ENCODE measurements at regions not wholly inside any gene's neighbourhood (a gene's known extent, or its start where the extent isn't known, plus 50 kb on each side); places are given as distances from the start of the nearest gene placed in this dataset.

DNA sequence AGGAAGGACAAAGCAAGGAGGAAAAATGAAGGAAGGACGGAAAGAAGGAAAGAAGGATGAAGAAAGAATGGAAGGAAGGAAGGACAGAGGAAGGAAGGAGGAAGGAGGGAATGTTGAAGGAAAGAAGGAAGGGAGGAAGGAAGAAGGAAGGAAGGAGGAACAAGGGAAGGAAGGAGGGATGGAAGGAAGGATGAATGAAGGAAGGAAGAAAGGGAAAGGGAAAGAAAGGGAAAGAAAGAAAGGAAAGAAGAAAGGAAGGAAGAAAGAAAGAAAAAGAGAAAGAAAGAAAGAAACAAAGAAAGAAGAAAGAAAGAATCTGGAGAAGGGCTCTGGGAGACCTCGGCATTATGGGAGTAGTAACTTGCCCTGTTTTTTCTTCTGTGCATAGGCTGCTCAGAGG, 70.8 kb upstream of the SHISA3 start:
- Histone ChIP-seq H3K56ac (ENCODE audit: extremely low read depth, insufficient read depth, low read length) (no peak overlapping the region), H3K4ac (ENCODE audit: low read depth, low read length) (no peak overlapping the region), H3K9me1 (ENCODE audit: insufficient read depth, low read length) (no peaks in the 10 kb centered on the region), H3K18ac (ENCODE audit: low read depth, low read length) (no peak overlapping the region), H3K14ac (replicated peaks; ENCODE audit: low read depth, low read length) (no peak overlapping the region), H3K27me3 (ENCODE audit: control insufficient read depth, insufficient read depth, low read length) (no peaks in the 10 kb centered on the region; the same call in 1 of the 2 replicates), H4K8ac (ENCODE audit: low read depth in 2 of 2, low read length in 2 of 2) (no peak overlapping the region), H3K4me1 (ENCODE audit: control insufficient read depth, insufficient read depth, low read length) (no peaks in the 10 kb centered on the region), H2BK20ac (ENCODE audit: low read depth, low read length) (no peak overlapping the region), H4K20me1 (ENCODE audit: insufficient read depth, low read length) (no peaks in the 10 kb centered on the region), H2AK9ac (replicated peaks; ENCODE audit: low read depth, low read length, poor library complexity) (no peak overlapping the region), H3K9ac (ENCODE audit: low read depth, low read length) (no peak overlapping the region), H3K36me3 (ENCODE audit: control insufficient read depth, insufficient read depth, low read length) (no peaks in the 10 kb centered on the region), H3K4me3 (ENCODE audit: insufficient read depth, low read depth, low read length) (no peak overlapping the region), H3K79me1 (ENCODE audit: low read depth in 1 of 2, low read length in 2 of 2) (no peaks in the 10 kb centered on the region), H2BK15ac (ENCODE audit: low read depth, low read length) (no peak overlapping the region), H3K9me3 (ENCODE audit: control insufficient read depth, insufficient read depth, low read length) (no peaks in the 10 kb centered on the region), H2AK5ac (ENCODE audit: low read depth, low read length) (no peak overlapping the region), H3K4me2 (ENCODE audit: low read depth, low read length) (no peak overlapping the region), H4K91ac (ENCODE audit: insufficient read depth, low read depth, low read length) (no peak overlapping the region), H4K5ac (ENCODE audit: low read depth, low read length) (no peak overlapping the region), H2AFZ (replicated peaks; ENCODE audit: low read length, poor library complexity) (no peak overlapping the region), H2BK120ac (ENCODE audit: low read depth, low read length) (no peak overlapping the region), H3K27ac (ENCODE audit: insufficient read depth, low read length) (no peak overlapping the region), H2BK5ac (ENCODE audit: low read depth, low read length, poor library complexity, severe bottlenecking) (no peak overlapping the region), H3K23ac (ENCODE audit: low read depth, low read length) (no peak overlapping the region)
- WGBS, 2 experiments (ENCODE audit: extremely low coverage in 2 of 2, insufficient read length in 1 of 2) = 88 to 100% methylated on average over 1 of the region's 2 CpGs
- intact Hi-C loops (cut with micrococcal nuclease) = no loop called here
- in situ Hi-C loops (cut with MboI; ENCODE audit: low sequenced_read_pairs) = no loop called here
- TF ChIP-seq, protein P1, sequence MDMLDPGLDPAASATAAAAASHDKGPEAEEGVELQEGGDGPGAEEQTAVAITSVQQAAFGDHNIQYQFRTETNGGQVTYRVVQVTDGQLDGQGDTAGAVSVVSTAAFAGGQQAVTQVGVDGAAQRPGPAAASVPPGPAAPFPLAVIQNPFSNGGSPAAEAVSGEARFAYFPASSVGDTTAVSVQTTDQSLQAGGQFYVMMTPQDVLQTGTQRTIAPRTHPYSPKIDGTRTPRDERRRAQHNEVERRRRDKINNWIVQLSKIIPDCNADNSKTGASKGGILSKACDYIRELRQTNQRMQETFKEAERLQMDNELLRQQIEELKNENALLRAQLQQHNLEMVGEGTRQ (IDR thresholded peaks at IDR 0.05; ENCODE audit: low read depth, low read length) = no peak
- TF ChIP-seq CHD1 (IDR thresholded peaks at IDR 0.05; ENCODE audit: low read depth, low read length) (no peak), MAZ (IDR thresholded peaks at IDR 0.05; ENCODE audit: borderline replicate concordance, low read depth, low read length) (no peak), RCOR1 (IDR thresholded peaks at IDR 0.05; ENCODE audit: insufficient replicate concordance, low read length) (no peak), NFE2L2 (IDR thresholded peaks at IDR 0.05; ENCODE audit: low read depth, low read length) (no peak), RAD21 (IDR thresholded peaks at IDR 0.05; ENCODE audit: low read length) (no peak), CEBPB (IDR thresholded peaks at IDR 0.05; ENCODE audit: low read depth, low read length) (no peak), FOS (IDR thresholded peaks at IDR 0.05; ENCODE audit: low read depth, low read length) (no peak), MAFK (IDR thresholded peaks at IDR 0.05; ENCODE audit: low read depth, low read length) (no peak), SMC3 (IDR thresholded peaks at IDR 0.05; ENCODE audit: low read depth, low read length) (no peak), MXI1 (IDR thresholded peaks at IDR 0.05; ENCODE audit: borderline replicate concordance, low read depth, low read length) (no peak), RFX5 (IDR thresholded peaks at IDR 0.05; ENCODE audit: low read depth, low read length) (no peak)
- TF ChIP-seq, protein P2, sequence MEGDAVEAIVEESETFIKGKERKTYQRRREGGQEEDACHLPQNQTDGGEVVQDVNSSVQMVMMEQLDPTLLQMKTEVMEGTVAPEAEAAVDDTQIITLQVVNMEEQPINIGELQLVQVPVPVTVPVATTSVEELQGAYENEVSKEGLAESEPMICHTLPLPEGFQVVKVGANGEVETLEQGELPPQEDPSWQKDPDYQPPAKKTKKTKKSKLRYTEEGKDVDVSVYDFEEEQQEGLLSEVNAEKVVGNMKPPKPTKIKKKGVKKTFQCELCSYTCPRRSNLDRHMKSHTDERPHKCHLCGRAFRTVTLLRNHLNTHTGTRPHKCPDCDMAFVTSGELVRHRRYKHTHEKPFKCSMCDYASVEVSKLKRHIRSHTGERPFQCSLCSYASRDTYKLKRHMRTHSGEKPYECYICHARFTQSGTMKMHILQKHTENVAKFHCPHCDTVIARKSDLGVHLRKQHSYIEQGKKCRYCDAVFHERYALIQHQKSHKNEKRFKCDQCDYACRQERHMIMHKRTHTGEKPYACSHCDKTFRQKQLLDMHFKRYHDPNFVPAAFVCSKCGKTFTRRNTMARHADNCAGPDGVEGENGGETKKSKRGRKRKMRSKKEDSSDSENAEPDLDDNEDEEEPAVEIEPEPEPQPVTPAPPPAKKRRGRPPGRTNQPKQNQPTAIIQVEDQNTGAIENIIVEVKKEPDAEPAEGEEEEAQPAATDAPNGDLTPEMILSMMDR (conservative IDR thresholded peaks at IDR 0.05; ENCODE audit: low read depth, low read length) = no peak
- TF ChIP-seq, protein P3, sequence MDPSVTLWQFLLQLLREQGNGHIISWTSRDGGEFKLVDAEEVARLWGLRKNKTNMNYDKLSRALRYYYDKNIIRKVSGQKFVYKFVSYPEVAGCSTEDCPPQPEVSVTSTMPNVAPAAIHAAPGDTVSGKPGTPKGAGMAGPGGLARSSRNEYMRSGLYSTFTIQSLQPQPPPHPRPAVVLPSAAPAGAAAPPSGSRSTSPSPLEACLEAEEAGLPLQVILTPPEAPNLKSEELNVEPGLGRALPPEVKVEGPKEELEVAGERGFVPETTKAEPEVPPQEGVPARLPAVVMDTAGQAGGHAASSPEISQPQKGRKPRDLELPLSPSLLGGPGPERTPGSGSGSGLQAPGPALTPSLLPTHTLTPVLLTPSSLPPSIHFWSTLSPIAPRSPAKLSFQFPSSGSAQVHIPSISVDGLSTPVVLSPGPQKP (IDR thresholded peaks at IDR 0.05; ENCODE audit: borderline replicate concordance, low read depth, low read length) = no peak
- ATAC-seq (ENCODE audit: low read depth) (no peak), DNase-seq (no peak)
- CTCF ChIA-PET = no interaction called here
- POLR2A ChIA-PET (ENCODE audit: unreplicated experiment) = no interaction called here
- dilution Hi-C loops (cut with HindIII; ENCODE audit: low sequenced_read_pairs, unreplicated experiment) = no loop called here
- BruUV-seq (replicated peaks) = no TSS peak

Data from IMR-90 (cell line).